ENCODE measurements at regions not wholly inside any gene's neighbourhood (a gene's known extent, or its start where the extent isn't known, plus 50 kb on each side); places are given as distances from the start of the nearest gene placed in this dataset.

- TF ChIP-seq CTCF (IDR thresholded peaks at IDR 0.05) (no peak), POLR2A (IDR thresholded peaks at IDR 0.05) (no peak)
Observed at GRCh38 chr11:134579724-134580609, 167.9 kb upstream of the B3GAT1 start.

All from thyroid gland (tissue), 4 donors.